H1 (cell line): ENCODE measurements at regions not wholly inside any gene's neighbourhood (a gene's known extent, or its start where the extent isn't known, plus 50 kb on each side); places are given as distances from the start of the nearest gene placed in this dataset.
A peak's percentile ranks its signal among the peaks of the same experiment; 100 is the strongest.

Source experiments
- CTCF ChIA-PET: fragments of 300-600 bp; sonication (Branson Sonifier 250); formaldehyde crosslinking; loops from one replicate; lab custom pipeline; 2021; ENCODE audit not compliant: partially characterized antibody; lab: Charles Lee
- POLR2A ChIA-PET: fragments of 300-600 bp; sonication (Branson Sonifier 250); formaldehyde crosslinking; loops from one replicate; lab custom pipeline; 2021; ENCODE audit warnings: inconsistent platforms; ENCODE audit not compliant: partially characterized antibody; lab: Charles Lee
- DNase-seq, 2 experiments: peaks; one replicate each; pipeline versions ENCODE4 v3.0.0 to v3.0.0-alpha.2; 2010 to 2022; ENCODE audit warnings: low spot score in 2 of 2, low read depth in 1 of 2, mixed read lengths in 1 of 2
- FAIRE-seq: peaks from 2 replicates; lab custom pipeline; 2011; peaks lifted over from hg19 to GRCh38; lab: Jason Lieb, UNC
- H2AFZ ChIP-seq: 2 replicates; pipeline ENCODE4 v1.8.1; 2012; ENCODE audit warnings: low read length, inconsistent platforms
- H2AK5ac ChIP-seq: 2 replicates; pipeline ENCODE4 v1.6.1; 2013; ENCODE audit warnings: low read depth, low read length
- H2BK120ac ChIP-seq: replicated peaks from 2 replicates; pipeline ENCODE3; 2013; ENCODE audit warnings: low read depth, low read length, inconsistent platforms
- H2BK12ac ChIP-seq: 2 replicates; pipeline ENCODE4 v1.6.1; 2013; ENCODE audit warnings: low read depth, low read length
- H2BK15ac ChIP-seq: 2 replicates; pipeline ENCODE4 v1.6.1; 2013; ENCODE audit warnings: low read length
- H2BK20ac ChIP-seq: 2 replicates; pipeline ENCODE4 v1.6.1; 2013; ENCODE audit warnings: low read length
- H2BK5ac ChIP-seq: 2 replicates; pipeline ENCODE4 v1.6.1; 2013; ENCODE audit warnings: low read depth, low read length
- H3K14ac ChIP-seq: 2 replicates; pipeline ENCODE4 v1.6.1; 2013; ENCODE audit warnings: inconsistent platforms; ENCODE audit not compliant: insufficient read length
- H3K18ac ChIP-seq: 2 replicates; pipeline ENCODE4 v1.6.1; 2013; ENCODE audit warnings: low read length; ENCODE audit errors: extremely low read depth
- H3K23ac ChIP-seq: 2 replicates; pipeline ENCODE4 v1.6.1; 2013; ENCODE audit warnings: inconsistent platforms; ENCODE audit not compliant: insufficient read length
- H3K23me2 ChIP-seq: 2 replicates; pipeline ENCODE4 v1.6.1; 2013; ENCODE audit warnings: low read depth, low read length
- H3K27ac ChIP-seq: 2 replicates; pipeline ENCODE4 v1.6.1; 2011; ENCODE audit warnings: low read depth, low read length, inconsistent platforms
- H3K27me3 ChIP-seq, 4 experiments: replicated peaks in 1 of 4; 1 replicate in 1 of 4; 2 replicates in 3 of 4; pipeline versions ENCODE4 v1.6.1 to v1.8.1; 2011 to 2013; ENCODE audit warnings: low read length in 3 of 4, mild to moderate bottlenecking in 3 of 4, inconsistent platforms in 2 of 4, mixed read lengths in 2 of 4, moderate library complexity in 1 of 4; ENCODE audit not compliant: control insufficient read depth in 3 of 4, insufficient read depth in 3 of 4; ENCODE audit errors: extremely low read depth in 1 of 4
- H3K36me3 ChIP-seq, 4 experiments: 2 replicates each; pipeline versions ENCODE4 v1.6.1 to v1.8.1; 2011 to 2013; ENCODE audit warnings: mild to moderate bottlenecking in 4 of 4, low read length in 3 of 4, moderate library complexity in 2 of 4, control low read depth in 1 of 4, inconsistent platforms in 1 of 4; ENCODE audit not compliant: insufficient read depth in 4 of 4, control insufficient read depth in 2 of 4
- H3K4ac ChIP-seq: replicated peaks from 2 replicates; pipeline ENCODE3; 2013; ENCODE audit warnings: low read length, low read depth, mixed read lengths, inconsistent platforms; ENCODE audit not compliant: insufficient read length
- H3K4me1 ChIP-seq, 4 experiments: replicated peaks in 1 of 4; 1 replicate in 1 of 4; 2 replicates in 3 of 4; pipeline versions ENCODE4 v1.6.1 to v1.8.1; 2011 to 2013; ENCODE audit warnings: low read length in 3 of 4, inconsistent platforms in 2 of 4, mixed read lengths in 1 of 4; ENCODE audit not compliant: insufficient read depth in 4 of 4, control insufficient read depth in 3 of 4
- H3K4me2 ChIP-seq, 2 experiments: 2 replicates each; pipeline versions ENCODE4 v1.6.1 to v1.8.1; 2011 to 2013; ENCODE audit warnings: low read depth in 2 of 2, low read length in 2 of 2, control low read depth in 1 of 2, inconsistent platforms in 1 of 2, mild to moderate bottlenecking in 1 of 2; ENCODE audit not compliant: insufficient read depth in 1 of 2
- H3K4me3 ChIP-seq, 4 experiments: fragments of 200-600, 300-600 bp in 1 of 4; sonication (generic), shearing (Covaris generic), sonication (Bioruptor Twin) in 1 of 4; 2 replicates each; pipeline versions ENCODE4 v1.5.1 to v1.8.1; 2011 to 2016; ENCODE audit warnings: low read length in 4 of 4, low read depth in 3 of 4, control low read depth in 2 of 4, inconsistent platforms in 2 of 4, mild to moderate bottlenecking in 2 of 4, mixed read lengths in 1 of 4, moderate library complexity in 1 of 4; ENCODE audit not compliant: insufficient read depth in 2 of 4; ENCODE audit errors: extremely low read depth in 1 of 4
- H3K56ac ChIP-seq: replicated peaks from 2 replicates; pipeline ENCODE3; 2013; ENCODE audit warnings: low read depth, mild to moderate bottlenecking, mixed read lengths, low read length, inconsistent platforms; ENCODE audit not compliant: insufficient read length
- H3K79me1 ChIP-seq: 2 replicates; pipeline ENCODE4 v1.6.1; 2013; ENCODE audit warnings: low read depth, low read length, control low read depth
- H3K79me2 ChIP-seq, 2 experiments: 2 replicates each; pipeline versions ENCODE4 v1.6.1 to v1.8.1; 2012 to 2013; ENCODE audit warnings: low read length in 2 of 2, mild to moderate bottlenecking in 2 of 2, inconsistent platforms in 1 of 2; ENCODE audit not compliant: insufficient read depth in 2 of 2, control insufficient read depth in 1 of 2
- H3K9ac ChIP-seq, 4 experiments: replicated peaks in 1 of 4; 1 replicate in 1 of 4; 2 replicates in 3 of 4; pipeline versions ENCODE4 v1.6.1 to v1.8.1; 2011 to 2013; ENCODE audit warnings: low read depth in 3 of 4, low read length in 3 of 4, control low read depth in 2 of 4, mild to moderate bottlenecking in 2 of 4, moderate library complexity in 2 of 4, inconsistent platforms in 1 of 4; ENCODE audit errors: extremely low read depth in 1 of 4
- H3K9me3 ChIP-seq, 2 experiments: 2 replicates each; pipeline versions ENCODE4 v1.6.1 to v1.8.1; 2012 to 2013; ENCODE audit warnings: mild to moderate bottlenecking in 2 of 2, moderate library complexity in 2 of 2, control low read depth in 1 of 2, inconsistent platforms in 1 of 2, low read depth in 1 of 2, low read length in 1 of 2, mixed read lengths in 1 of 2; ENCODE audit not compliant: insufficient read depth in 2 of 2
- H4K20me1 ChIP-seq, 2 experiments: replicated peaks in 1 of 2; 2 replicates each; pipeline versions ENCODE3 to v1.8.1; 2011 to 2013; ENCODE audit warnings: inconsistent platforms in 2 of 2, low read length in 2 of 2, mild to moderate bottlenecking in 1 of 2; ENCODE audit not compliant: insufficient read depth in 2 of 2, control insufficient read depth in 1 of 2
- H4K5ac ChIP-seq: 2 replicates; pipeline ENCODE4 v1.6.1; 2013; ENCODE audit warnings: low read length, low read depth, mixed read lengths, inconsistent platforms; ENCODE audit not compliant: insufficient read length
- H4K8ac ChIP-seq: 2 replicates; pipeline ENCODE4 v1.8.0; 2013; ENCODE audit warnings: mild to moderate bottlenecking, moderate library complexity, low read length, inconsistent platforms; ENCODE audit not compliant: insufficient read depth; ENCODE audit errors: extremely low read depth
- H4K91ac ChIP-seq: replicated peaks from 2 replicates; pipeline ENCODE3; 2013; ENCODE audit warnings: low read length, mixed read lengths, inconsistent platforms; ENCODE audit not compliant: insufficient read length
- FOSL1 ChIP-seq: IDR thresholded peaks from 2 replicates; pipeline ENCODE4 v1.6.1; 2011; ENCODE audit warnings: mild to moderate bottlenecking, low read depth, low read length, moderate library complexity; ENCODE audit not compliant: insufficient read depth
- WGBS, 2 experiments: shearing (Covaris generic) in 1 of 2; methylation state at CpG; one replicate each; pipeline versions ENCODE4 v1.1.6 to v1.1.7; 2013 to 2015; ENCODE audit warnings: low lambda C conversion rate in 2 of 2, mixed read lengths in 2 of 2, inconsistent platforms in 1 of 2, low coverage in 1 of 2, missing lambda C conversion rate in 1 of 2; ENCODE audit not compliant: insufficient replicate concordance in 2 of 2, insufficient coverage in 1 of 2, insufficient read length in 1 of 2; ENCODE audit errors: extremely low coverage in 1 of 2, missing lambda C conversion rate in 1 of 2; 5-methylcytosine and 5-hydroxymethylcytosine counted together

DNA sequence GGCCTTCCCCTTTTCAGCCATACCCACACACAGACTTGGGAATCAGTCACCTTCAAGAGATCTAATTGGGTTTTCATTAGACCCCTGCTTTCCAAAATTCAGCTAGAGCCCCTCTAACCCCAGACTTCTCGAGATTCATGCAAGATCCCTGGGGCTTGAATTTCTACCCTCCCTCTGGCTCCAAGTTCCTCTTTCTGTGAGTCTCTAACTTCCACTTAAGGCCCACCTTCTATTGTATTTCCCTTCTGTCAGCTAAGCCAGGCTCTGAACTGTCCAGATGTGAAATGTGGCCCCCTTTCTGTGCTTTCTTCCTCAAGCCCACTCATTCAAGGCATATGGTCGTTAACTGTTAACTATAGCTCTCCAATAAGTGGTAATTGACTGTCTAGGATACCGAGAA, 132.2 kb downstream of the ZNF365 start:
- Histone ChIP-seq H3K9ac (no peak overlapping the region), H3K79me1 (no peaks in the 10 kb centered on the region), H3K56ac (no peak overlapping the region), H4K8ac (no peak overlapping the region), H3K36me3 (no peaks in the 10 kb centered on the region), H3K4ac (no peak overlapping the region), H4K91ac (no peak overlapping the region), H3K9me3 (no peaks in the 10 kb centered on the region), H2BK5ac (no peak overlapping the region), H3K4me3 (no peak overlapping the region), H2BK20ac (no peak overlapping the region), H3K14ac (no peak overlapping the region), H2AFZ (no peak overlapping the region), H2AK5ac (no peak overlapping the region), H3K23ac (no peak overlapping the region), H3K4me2 (no peak overlapping the region), H4K5ac (no peak overlapping the region), H3K79me2 (no peaks in the 10 kb centered on the region), H3K27me3 (no peaks in the 10 kb centered on the region), H2BK12ac (no peak overlapping the region), H2BK120ac (peak overlapping the region; percentile 58), H3K23me2 (no peaks in the 10 kb centered on the region), H2BK15ac (no peak overlapping the region), H4K20me1 (peaks cover 0 to 1% of the 10 kb centered on the region in 2 experiments), H3K27ac (no peak overlapping the region), H3K18ac (no peak overlapping the region; the same call in 1 of the 2 replicates), H3K4me1 (peaks cover 0 to 3% (median 1%) of the 10 kb centered on the region in 4 experiments; a peak in 2 of 7 replicates)
- DNase-seq (no peak), FAIRE-seq (no peak)
- ChIA-PET CTCF (no interaction called here), POLR2A (no interaction called here)
- 88% methylated on average over 3 of the region's 3 CpGs; no CpG with 5 or more reads in 1 of the 2 experiments for WGBS, 2 experiments
- no peak for TF ChIP-seq FOSL1
